HG02870 (cell line): ENCODE measurements at regions not wholly inside any gene's neighbourhood (a gene's known extent, or its start where the extent isn't known, plus 50 kb on each side); places are given as distances from the start of the nearest gene placed in this dataset.
"Not testable (repeated sequence)": the region's sequence is repeated elsewhere in the genome, so short reads cannot be mapped to it uniquely, and the experiment has no call there.

Experiments used
- ATAC-seq: cut with Tn5 transposase; IDR thresholded peaks from one replicate; pipeline ENCODE4 v1.9.1; 2021; ENCODE audit warnings: mild to moderate bottlenecking, moderate library complexity; ENCODE audit not compliant: unreplicated experiment

DNA sequence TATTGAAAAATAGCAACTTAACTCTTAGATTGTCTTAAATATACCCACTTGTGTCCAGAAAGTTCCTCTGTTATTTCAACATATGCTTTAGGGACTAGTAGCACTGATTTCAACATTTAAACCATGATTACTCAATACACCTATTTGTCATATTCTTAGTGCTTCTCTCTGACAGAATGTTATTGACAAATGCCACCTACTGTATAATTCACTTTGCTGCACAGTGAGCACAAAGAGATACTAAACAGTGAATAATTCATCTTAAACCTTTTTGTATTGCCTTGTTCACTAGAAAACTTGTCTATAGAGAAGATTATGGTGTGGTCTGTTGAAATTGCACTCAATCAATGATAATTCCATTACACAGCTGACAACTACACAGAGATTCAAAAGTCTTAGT, 692.6 kb downstream of the PCDH17 start:
- no peak for ATAC-seq

DNA sequence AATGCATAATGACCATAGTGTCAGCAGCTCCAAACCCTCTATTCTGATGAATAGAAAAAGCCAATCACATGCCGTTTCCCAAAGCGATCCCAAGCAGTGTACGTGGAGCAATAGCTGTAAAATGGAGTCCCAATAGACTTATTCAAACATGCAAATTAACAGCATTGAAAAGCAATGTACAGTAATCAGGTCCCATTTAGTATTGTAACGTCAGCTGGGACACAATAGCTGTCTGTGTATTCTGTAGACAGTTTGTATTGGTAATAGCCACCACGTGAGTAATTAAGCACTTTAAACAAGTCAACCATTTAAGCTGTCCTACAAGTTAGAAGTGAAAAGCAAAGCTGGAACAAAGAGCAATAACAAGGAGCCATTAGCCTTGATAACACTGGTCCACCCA, 698.2 kb downstream of the PCDH17 start:
- no peak for ATAC-seq

DNA sequence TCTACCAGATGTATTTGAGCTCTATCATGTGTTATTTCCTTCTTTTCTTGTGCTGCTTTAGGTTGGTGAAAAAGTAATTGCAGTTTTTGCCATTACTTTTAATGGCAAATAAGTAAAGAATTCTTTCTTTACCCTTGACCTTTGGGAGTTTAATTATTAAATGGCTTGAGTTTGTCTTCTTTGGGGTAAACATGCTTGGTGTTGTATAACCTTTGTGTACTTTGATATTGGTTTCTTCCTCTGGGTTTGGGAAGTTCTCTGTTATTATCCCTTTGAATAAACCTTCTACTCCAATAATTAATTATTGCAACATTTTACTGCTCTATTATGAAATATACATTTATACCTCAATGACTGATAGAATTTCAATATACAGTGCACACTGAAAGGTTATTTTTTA, 709.4 kb downstream of the PCDH17 start:
- no peak for ATAC-seq

DNA sequence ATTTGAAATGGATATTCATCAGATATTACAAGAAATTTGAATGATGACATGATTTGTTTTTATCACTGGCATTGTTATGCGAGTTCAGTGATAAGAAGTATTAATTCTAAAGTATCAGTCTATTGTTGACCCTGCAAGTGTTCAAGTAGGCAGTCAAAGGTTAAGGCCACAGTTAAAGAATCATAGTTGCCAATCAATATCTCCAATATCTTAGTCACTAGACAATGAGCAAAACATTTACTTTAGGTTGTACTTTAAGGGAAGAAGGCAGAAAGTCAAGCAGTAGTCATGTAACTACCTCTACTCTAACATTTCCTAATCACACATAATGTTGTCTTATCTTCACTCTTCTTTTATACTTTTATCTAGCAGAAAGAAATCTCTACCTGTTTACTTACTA, 709.8 kb downstream of the PCDH17 start:
- ATAC-seq = no peak

DNA sequence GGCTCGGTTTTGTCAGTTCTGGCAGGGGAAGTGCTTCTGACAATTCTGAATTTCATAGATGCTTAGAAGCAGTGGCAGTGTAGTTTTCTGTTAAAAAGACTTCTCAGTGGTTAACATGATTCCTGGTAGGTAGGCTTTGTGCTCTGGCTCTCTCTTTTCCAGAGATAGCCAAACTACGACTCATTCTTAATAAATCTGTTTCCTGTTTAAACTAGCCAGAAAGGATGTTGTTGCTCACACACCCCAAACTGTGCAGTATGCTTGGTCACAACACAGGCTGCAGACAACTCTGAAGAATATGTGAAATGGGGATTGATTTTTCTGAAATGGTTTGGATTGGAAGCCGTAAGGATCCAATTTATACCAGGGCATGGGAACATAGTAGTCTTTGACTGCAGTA, 711.5 kb downstream of the PCDH17 start:
- no peak for ATAC-seq

DNA sequence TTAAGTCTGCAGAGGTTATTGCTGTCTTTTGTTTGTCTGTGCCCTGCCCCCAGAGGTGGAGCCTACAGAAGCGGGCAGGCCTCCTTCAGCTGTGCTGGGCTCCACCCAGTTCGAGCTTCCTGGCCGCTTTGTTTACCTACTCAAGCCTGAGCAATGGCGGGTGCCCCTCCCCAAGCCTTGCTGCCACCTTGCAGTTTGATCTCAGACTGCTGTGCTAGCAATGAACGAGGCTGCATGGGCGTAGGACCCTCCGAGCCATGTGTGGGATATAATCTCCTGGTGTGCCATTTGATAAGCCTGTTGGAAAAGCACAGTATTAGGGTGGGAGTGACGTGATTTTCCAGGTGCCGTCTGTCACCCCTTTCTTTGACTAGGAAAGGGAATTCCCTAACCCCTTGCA, 720.6 kb downstream of the PCDH17 start:
- not testable (repeated sequence) for ATAC-seq

DNA sequence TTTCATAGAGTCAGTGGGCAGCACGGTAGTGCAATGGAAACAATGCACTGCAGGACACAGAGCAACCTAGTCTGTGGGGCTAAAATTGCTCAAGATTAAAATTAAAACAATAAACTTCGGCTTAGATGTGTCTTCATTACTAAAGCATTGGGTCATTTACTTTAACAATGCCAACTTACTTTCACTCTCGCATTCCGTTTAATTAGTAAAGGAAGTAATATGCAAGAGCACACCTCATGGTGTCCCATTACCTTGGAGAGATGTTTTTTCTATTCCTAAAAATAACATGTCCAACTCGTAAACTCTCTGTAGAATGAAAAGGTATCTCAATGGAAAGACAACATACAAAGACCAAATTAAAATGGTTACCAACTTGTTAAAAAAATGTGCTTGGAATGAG, 738.4 kb downstream of the PCDH17 start:
- ATAC-seq = no peak

DNA sequence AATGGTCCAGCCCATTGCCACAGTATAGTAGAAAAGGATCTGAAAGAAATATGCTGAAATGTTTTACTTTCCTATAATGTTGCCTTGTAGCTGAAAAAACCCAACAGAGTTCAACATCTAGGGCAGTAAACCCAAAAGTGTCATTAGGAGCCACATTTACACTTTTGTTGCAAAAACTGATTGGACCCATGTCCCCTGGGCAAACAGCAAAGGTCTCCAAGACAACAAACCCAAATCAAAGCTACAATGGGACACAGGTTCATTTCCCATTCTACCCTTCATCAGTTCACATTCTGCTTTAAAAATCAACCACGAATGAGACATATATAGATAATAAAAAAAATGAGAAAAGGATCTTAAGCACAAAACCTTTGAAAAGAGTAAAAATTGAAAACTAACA, 744.8 kb downstream of the PCDH17 start:
- ATAC-seq = no peak

DNA sequence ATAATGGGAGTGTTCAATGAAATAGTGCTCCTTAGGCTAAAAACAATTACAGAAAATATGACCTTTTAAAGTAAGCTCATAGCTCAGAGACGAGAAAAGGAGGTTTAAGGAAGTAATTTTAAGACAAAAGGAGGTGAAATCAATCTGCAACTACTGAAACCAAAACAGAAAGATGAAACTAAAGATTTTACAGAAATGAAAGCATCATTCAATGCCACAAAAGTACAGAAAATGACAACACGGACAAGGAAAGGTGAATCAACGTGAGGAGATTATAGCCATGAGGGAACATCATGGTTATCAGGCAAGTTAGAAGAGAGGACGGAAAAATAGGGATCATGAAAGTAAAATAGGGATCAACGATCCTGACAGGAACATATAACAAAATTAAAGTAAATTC, 745.2 kb downstream of the PCDH17 start:
- ATAC-seq = no peak

DNA sequence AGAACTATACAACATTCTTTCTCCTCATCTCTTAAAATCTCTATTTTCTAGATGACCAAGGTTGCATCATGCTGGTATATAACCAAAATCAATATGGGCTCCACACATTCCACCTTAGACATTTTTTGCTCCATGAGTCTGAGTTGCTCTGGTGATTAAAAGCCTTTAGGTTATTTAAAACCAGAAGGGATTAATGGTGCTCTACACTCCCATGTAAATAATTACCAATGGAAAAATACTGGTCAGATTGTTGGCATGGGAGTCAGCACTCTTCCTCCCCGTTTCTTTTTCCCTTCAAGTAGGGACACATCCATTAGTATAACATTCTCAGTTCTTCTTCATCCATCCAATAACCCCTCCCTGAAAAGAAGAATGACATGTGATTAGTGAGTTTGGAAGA, 747.7 kb downstream of the PCDH17 start:
- ATAC-seq = no peak

DNA sequence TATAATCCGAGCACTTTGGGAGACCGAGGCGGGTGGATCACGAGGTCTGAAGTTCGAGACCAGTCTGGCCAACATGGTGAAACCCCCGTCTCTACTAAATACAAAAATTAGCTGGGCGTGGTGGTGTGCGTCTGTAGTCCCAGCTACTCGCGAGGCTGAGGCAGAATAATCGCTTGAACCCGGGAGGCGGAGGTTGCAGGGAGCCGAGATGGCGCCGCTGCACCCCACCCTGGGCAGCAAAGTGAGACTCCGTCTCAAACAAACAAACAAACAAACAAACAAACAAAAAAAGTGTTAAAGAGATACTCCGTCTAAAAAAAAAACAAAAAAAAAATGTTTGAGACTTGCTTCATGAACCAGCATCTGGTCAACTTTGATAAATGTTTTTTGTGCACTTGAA, 753.8 kb downstream of the PCDH17 start:
- ATAC-seq = not testable (repeated sequence)

DNA sequence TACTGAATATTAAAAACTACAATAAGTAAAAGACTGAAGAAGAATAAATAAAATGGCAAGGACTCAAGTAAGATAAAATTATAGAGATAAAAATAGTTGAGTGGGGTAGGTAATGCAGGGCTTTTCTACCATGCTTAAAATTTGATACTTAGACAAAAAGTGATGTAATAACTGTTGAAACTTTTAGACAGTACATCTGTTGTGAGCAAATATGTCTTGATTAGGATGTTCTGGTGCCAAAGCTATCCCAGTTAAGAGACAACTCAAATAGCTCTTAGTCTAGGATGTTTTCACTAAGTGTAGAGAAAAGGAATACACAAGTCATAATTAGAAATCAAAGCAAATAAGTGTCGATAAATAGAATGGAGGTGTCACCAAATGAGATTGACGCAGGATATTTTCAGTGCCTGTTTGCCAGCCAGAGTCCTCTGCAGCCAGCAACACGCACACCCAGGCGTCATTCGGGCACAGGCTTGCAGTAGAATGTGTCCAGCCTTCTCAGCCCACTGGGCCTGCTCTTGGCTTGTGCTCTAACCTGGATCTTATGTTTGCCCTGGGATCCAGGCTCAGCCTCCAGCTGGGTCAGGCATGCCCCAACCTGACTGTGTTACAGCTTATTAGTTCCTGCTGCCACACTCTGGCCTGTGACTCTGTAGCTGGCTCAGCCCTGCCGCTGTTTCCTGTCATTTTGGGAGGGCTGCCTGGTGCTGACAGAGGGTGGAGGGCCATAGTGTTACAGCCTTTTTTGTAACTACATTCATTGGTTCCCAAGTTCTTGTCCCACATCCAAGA, 766.2 kb downstream of the PCDH17 start:
- ATAC-seq = no peak

DNA sequence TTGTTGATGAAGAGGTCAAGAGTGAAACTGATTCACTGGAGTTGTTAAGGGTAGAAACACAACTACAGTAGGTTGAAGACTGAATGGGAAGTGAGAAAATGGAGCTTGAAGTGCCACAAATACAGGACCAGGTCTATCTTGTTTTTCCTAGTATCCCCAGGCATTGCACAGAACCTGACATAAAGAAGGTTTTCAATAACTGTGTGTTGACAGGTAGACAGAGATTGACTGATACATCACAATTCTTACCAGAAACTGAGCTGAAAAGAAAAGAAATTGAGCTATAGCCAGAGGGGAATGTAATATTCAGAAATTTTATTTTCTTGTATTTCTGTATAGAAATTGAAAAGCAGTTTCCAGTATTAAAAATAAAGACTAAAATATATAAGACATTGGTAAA, 767.7 kb downstream of the PCDH17 start:
- ATAC-seq = no peak

DNA sequence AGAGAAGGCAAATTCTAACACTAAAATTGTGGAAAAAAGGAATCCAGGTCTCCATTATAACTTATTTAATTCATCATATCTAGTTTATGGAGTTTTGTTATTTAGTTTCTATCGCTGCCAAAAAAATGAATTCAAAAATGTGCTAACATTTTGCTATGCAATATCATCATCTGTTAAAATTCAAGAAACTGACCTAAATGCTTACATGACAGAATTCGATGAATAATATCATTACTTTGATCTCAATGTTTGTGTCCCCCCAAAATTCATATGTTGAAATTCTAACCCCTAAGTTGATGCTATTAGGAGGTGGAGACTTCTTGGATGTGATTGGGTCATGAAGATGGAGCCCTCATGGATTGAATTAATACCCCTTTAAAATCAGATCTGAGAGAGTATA, 775.0 kb downstream of the PCDH17 start:
- ATAC-seq = no peak

DNA sequence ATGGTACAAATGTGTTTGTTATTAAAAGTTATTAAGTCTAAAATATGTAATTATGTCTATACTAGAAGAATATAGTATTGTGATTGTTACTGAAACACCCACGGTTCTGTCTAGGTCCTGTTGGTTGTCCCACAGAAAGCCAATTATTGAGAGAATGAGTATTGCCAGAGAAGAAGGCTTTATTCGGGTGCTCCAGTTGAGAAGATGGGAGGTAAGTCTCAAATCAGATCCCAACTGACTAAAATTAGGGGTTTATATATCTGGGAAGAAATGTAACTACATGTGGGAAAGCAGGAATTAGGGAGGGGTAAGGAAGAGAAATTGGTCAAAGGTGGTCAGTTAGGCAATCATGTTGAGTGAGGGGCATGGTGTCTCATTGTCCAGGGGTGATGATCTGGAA, 798.4 kb downstream of the PCDH17 start:
- no peak for ATAC-seq

DNA sequence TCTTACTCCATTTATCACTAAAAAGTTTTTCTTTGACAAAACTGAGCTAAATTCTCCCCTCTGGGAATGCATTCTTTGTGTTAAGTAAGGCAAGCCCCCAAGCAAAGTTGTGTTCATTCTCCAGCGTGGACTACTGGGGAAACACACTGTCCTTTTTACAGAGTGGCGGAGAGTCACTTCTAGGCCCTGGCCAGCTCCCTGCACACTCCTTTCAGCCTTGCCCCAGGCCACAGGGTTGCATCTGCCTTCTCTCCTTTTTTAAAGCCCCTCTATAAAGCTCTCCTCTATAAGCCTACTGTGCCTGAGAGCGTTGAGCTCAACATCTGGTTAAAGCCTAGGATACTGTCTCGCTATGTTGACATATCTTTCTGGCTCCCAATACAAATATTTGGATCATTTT, 803.4 kb downstream of the PCDH17 start:
- ATAC-seq = no peak

DNA sequence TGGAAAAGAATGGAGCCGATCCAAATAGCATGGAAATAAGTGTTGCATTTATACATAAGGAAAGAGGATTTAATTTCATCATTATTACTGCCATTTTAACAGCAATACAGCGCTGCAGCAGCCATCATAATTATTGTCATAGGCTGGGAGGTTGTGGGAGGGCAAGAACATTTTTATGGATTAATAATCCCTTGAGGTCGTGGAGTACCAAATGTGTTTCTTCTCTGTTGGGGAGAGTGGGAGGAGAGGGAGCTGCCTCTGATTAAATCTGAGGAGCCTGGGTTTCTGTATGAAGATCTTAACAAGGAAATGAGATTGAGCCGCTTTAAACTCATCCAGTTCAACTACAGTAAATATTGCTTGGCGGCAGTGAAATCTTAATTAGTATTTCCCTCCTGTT, 805.9 kb downstream of the PCDH17 start:
- ATAC-seq = no peak

DNA sequence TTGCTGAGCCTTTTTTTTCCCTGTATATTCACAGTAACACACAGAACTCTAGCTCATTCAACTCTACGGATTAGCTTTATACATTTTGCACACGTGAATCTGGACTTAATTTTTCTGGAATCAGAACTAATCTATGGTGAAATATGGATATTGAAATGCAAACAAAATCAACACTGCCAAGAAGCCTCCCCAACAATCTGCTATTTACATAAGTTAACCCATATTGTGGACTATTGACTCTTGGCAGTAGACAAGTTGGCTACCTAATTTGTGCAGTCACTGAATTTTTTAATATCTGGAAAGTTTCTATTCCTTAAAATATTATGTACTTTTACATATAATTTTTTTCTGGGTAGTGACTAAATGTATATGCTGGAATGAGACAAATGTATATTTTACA, 815.4 kb downstream of the PCDH17 start:
- no peak for ATAC-seq

DNA sequence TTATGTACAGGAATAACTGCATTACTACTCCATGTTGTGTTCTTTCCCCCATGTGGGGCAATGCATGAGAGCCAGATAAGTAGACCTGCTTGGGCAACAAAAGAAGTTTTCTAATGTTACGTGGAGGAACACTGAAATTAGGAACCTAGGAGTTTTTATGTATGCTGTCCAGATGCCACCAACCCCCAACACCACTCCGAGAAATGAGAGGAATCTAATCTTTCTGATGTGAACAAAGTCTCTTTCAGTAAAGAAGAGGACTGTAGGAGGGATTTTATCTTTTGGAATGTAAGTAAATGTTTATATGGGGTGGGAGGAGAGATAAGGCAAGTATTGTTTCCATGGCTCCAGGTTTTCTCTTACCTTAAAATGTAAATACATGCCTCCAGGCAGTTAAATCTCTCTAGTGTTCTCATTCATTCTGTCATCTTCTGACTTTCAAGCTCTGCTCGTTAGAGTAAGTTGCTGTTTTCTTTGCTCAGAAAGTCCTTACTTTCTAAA, 820.6 kb downstream of the PCDH17 start:
- ATAC-seq = no peak

DNA sequence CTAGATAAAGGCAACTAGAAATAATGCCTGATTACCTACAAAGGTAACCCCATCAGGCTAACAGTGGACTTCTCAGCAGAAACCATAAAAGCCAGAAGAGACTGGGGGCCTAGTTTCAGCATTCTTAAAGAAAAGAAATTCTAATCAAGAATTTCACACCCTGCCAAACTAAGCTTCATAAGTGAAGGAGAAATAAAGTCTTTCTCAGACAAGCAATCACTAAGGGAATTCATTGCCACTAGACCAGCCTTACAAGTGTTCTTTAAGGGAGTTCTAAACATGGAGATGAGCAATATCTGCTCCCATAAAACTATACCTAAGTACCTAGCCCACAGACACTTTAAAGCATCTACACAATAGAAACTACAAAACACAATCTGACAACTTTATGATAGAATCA, 823.5 kb downstream of the PCDH17 start:
- no peak for ATAC-seq

DNA sequence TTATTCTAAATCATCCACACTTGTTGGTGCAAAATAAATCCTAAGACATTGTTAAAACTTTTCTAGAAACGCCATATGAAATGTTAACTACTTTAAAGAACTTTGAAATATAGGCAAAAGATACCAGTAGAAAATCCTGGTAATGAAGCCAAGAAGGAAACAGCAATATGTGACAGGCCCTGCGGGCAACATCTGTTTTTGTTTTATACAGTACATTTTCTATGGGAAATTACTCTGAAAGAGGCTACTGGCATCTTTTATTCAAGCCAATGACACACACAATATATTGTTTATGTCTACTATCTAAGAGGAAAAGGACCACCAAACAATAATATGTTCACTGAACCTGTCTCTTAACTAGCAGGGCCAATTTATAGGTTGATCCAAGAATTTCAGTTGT, 829.7 kb downstream of the PCDH17 start:
- ATAC-seq = no peak

DNA sequence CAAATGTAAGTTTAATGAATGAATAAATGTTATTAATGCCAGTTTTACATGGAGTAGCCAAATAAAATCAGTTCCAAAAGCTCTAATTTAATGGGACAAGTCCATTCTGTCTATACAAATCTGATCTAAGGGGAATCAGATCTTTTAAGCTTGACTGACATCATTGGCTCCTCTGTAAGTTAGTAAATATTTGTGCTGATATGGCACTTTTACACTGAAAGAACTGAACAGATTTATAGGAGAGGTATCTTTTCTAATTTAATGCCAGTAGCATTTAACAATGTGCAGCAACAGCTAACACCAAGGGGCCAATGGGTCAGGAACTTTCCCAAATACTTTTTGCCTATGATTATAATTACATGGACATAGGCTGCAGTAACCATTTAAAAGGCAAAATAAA, 832.3 kb downstream of the PCDH17 start:
- ATAC-seq = no peak

DNA sequence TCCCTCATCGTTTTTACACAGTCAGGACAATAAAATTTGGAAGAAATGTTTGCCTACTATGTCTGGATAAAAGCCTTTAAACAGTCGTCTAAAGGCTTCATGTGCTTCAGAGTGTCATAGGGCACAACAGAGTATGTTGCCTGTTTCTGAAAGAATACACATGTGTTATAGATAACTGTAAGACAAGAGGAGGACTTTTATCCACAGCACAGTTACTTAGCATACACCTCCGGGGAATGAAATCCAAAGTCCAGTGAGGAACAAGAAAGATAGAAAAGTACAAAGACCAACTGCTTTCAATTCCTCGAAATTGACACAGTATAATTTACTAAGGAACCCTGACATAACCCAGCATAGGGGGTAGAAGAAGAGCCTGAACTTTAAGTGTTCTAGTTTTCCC, 835.6 kb downstream of the PCDH17 start:
- no peak for ATAC-seq
